Endothelial cell (in vitro differentiated cells): ENCODE measurements at regions not wholly inside any gene's neighbourhood (a gene's known extent, or its start where the extent isn't known, plus 50 kb on each side); places are given as distances from the start of the nearest gene placed in this dataset.

Experiments used
- DNase-seq: peaks from one replicate; pipeline ENCODE4 v3.0.0; 2021; ENCODE audit warnings: low spot score
- H3K27ac Mint-ChIP-seq: one replicate; pipeline ENCODE4 v1.8.0; 2021; ENCODE audit warnings: mixed read lengths, inconsistent platforms; ENCODE audit not compliant: unreplicated experiment
- H3K27me3 Mint-ChIP-seq: one replicate; pipeline ENCODE4 v1.8.0; 2021; ENCODE audit warnings: mild to moderate bottlenecking, moderate library complexity, mixed read lengths, inconsistent platforms; ENCODE audit not compliant: unreplicated experiment
- H3K36me3 Mint-ChIP-seq: one replicate; pipeline ENCODE4 v1.8.0; 2021; ENCODE audit warnings: mild to moderate bottlenecking, low read depth, mixed read lengths, inconsistent platforms; ENCODE audit not compliant: unreplicated experiment
- H3K4me1 Mint-ChIP-seq: one replicate; pipeline ENCODE4 v1.8.0; 2021; ENCODE audit warnings: mild to moderate bottlenecking, mixed read lengths, inconsistent platforms; ENCODE audit not compliant: unreplicated experiment
- H3K4me3 Mint-ChIP-seq: one replicate; pipeline ENCODE4 v1.8.0; 2021; ENCODE audit warnings: mild to moderate bottlenecking, mixed read lengths, inconsistent platforms; ENCODE audit not compliant: unreplicated experiment
- H3K9me3 Mint-ChIP-seq: one replicate; pipeline ENCODE4 v1.8.0; 2021; ENCODE audit warnings: mixed read lengths, inconsistent platforms; ENCODE audit not compliant: unreplicated experiment
- TF ChIP-seq, protein P1 (sequence below): fragments of 200-600 bp; sonication (generic); IDR thresholded peaks from one replicate; pipeline ENCODE4 v1.5.0; 2021; ENCODE audit warnings: antibody characterized with exemption; ENCODE audit not compliant: unreplicated experiment

DNA sequence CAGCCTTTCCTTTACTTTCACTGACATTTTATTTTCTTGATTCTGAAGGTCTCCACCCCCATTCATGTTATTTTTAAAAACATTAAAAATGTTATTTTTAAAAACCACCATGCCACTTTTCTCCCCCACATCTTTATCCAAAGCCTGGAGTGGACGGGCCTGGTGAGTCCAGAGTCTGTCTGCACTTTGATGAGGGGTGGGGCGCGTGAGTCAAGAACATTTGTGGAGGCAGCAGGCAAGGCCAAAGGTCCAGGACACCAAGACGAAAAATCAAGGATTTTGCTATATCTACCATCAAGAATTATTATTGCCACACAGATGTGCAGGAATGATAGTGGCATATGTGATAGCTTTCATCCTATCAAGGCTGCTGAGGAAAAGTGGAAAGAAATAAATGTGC, 224.9 kb downstream of the FGF9 start:
- Mint-ChIP-seq H3K4me3 (no peak overlapping the region), H3K36me3 (no peaks in the 10 kb centered on the region), H3K4me1 (peaks cover 5% of the 10 kb centered on the region), H3K9me3 (no peaks in the 10 kb centered on the region), H3K27me3 (peaks cover 6% of the 10 kb centered on the region), H3K27ac (no peak overlapping the region)
- no peak for DNase-seq
- TF ChIP-seq, protein P1, sequence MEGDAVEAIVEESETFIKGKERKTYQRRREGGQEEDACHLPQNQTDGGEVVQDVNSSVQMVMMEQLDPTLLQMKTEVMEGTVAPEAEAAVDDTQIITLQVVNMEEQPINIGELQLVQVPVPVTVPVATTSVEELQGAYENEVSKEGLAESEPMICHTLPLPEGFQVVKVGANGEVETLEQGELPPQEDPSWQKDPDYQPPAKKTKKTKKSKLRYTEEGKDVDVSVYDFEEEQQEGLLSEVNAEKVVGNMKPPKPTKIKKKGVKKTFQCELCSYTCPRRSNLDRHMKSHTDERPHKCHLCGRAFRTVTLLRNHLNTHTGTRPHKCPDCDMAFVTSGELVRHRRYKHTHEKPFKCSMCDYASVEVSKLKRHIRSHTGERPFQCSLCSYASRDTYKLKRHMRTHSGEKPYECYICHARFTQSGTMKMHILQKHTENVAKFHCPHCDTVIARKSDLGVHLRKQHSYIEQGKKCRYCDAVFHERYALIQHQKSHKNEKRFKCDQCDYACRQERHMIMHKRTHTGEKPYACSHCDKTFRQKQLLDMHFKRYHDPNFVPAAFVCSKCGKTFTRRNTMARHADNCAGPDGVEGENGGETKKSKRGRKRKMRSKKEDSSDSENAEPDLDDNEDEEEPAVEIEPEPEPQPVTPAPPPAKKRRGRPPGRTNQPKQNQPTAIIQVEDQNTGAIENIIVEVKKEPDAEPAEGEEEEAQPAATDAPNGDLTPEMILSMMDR = no peak

DNA sequence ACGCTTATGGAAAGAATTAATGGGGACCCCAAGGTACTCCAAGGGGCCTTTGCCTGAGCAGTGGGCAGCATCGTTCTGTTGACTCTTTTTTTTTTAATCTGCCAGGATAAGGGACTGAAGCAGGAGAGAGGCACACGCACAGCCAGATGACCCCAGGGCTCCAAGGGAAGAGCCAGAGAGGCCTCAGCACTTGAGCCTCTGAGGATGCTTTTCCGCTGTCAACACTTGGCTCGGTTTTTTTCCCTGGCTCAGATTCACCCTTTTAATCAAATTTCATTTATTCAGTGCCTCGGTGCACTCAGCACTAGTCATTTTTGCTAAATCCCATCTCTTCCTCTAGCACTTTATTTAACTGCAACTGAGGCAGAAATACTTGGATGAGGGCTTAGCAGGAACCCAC, 226.3 kb downstream of the FGF9 start:
- H3K27ac Mint-ChIP-seq = no peak overlapping the region
- no peak overlapping the region for H3K4me3 Mint-ChIP-seq
- no peaks in the 10 kb centered on the region for H3K36me3 Mint-ChIP-seq
- no peaks in the 10 kb centered on the region for H3K9me3 Mint-ChIP-seq
- TF ChIP-seq, protein P1 = no peak
- no peak for DNase-seq
- H3K4me1 Mint-ChIP-seq = peaks cover 5% of the 10 kb centered on the region
- H3K27me3 Mint-ChIP-seq = peaks cover 6% of the 10 kb centered on the region

DNA sequence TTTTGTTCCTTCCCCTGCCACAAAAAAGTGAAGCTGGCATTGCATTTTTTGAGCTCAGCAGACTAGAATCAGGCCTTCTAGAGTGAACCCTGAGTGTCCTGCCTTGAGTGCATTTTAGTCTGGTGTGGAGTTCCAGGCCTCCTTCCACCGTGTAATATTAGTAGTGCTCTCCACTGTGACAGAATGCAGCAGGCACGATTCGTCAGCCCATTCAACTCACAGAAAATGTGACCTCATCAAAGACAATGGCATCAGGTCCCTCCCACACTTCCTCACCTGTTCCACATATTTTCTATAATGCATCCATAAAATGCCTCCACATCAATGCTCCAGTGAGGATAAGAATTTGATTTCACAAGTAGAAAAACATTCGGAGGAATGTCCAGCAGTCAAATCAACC, 227.6 kb downstream of the FGF9 start:
- Mint-ChIP-seq H3K4me1 (peaks cover 5% of the 10 kb centered on the region), H3K36me3 (no peaks in the 10 kb centered on the region)

DNA sequence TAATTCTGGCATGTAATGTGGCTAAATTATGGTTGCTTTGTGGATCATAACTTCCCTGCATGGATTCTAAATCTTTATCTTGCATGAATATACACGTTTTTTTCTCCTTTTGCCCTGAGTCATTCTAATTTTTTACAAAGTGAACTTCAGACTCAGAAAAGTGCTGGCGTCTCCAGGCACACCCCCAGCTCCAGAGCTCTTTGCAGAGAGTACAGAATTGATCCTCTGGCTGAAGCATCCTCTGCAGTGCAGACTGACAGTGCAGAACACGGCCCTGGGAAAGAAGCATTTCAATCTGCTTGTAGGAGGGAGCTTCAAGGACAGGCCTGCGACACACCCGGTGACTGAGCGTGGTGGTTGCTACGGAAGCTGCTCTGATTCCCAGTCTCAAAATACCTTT, 228.1 kb downstream of the FGF9 start:
- Mint-ChIP-seq H3K4me1 (peaks cover 5% of the 10 kb centered on the region), H3K27ac (no peak overlapping the region), H3K4me3 (no peak overlapping the region), H3K36me3 (no peaks in the 10 kb centered on the region), H3K27me3 (peaks cover 10% of the 10 kb centered on the region), H3K9me3 (no peaks in the 10 kb centered on the region)
- DNase-seq = no peak
- TF ChIP-seq, protein P1 = no peak

More for the DNA sequence above, 227.6 kb downstream of the FGF9 start:
- TF ChIP-seq, protein P1 = no peak
- Mint-ChIP-seq H3K4me3 (no peak overlapping the region), H3K27ac (no peak overlapping the region), H3K9me3 (no peaks in the 10 kb centered on the region), H3K27me3 (peaks cover 10% of the 10 kb centered on the region)
- no peak for DNase-seq

DNA sequence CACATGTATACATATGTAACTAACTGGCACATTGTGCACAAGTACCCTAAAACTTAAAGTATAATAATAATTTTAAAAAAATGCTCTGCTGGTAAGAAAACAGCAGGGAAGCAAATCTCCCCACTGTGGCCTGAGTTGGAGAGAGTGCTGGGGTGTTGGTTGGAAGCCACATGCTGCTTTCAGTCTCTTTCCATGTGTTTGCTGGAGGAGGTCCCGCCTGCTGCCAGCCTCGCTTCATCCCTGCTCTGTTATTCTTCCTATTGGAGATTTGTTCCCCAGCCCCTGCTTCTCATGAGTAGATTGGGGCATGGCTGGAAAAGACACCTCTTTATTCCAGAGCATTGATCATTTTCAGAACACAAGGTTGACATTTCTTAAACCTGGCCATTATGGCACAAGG, 230.5 kb downstream of the FGF9 start:
- H3K9me3 Mint-ChIP-seq = no peaks in the 10 kb centered on the region
- no peak overlapping the region for H3K4me3 Mint-ChIP-seq
- TF ChIP-seq, protein P1 = no peak
- H3K4me1 Mint-ChIP-seq = no peaks in the 10 kb centered on the region
- DNase-seq = no peak
- H3K27ac Mint-ChIP-seq = no peak overlapping the region
- H3K27me3 Mint-ChIP-seq = peaks cover 7% of the 10 kb centered on the region
- no peaks in the 10 kb centered on the region for H3K36me3 Mint-ChIP-seq
